Duodenal mucosa (tissue), 2 donors: ENCODE measurements at regions not wholly inside any gene's neighbourhood (a gene's known extent, or its start where the extent isn't known, plus 50 kb on each side); places are given as distances from the start of the nearest gene placed in this dataset.

ENCODE experiments used
- H3K27ac ChIP-seq: one replicate; pipeline ENCODE4 v1.7.0; 2013; ENCODE audit warnings: low read depth, low read length
- H3K27me3 ChIP-seq, 2 donors: one replicate each; pipeline ENCODE4 v1.7.0; 2013; ENCODE audit warnings: low read length in 2 of 2, control low read depth in 1 of 2; ENCODE audit not compliant: insufficient read depth in 2 of 2, control insufficient read depth in 1 of 2
- H3K36me3 ChIP-seq, 2 donors: one replicate each; pipeline ENCODE4 v1.7.0; 2013; ENCODE audit warnings: low read length in 2 of 2, control low read depth in 1 of 2; ENCODE audit not compliant: insufficient read depth in 2 of 2, control insufficient read depth in 1 of 2
- H3K4me1 ChIP-seq, 2 donors: one replicate each; pipeline ENCODE4 v1.7.0; 2013; ENCODE audit warnings: low read length in 2 of 2, control low read depth in 1 of 2; ENCODE audit not compliant: insufficient read depth in 2 of 2, control insufficient read depth in 1 of 2
- H3K4me3 ChIP-seq, 2 donors: one replicate each; pipeline ENCODE4 v1.7.0; 2013; ENCODE audit warnings: low read length in 2 of 2, low read depth in 1 of 2
- H3K9ac ChIP-seq, 2 donors: one replicate each; pipeline ENCODE4 v1.7.0; 2013; ENCODE audit warnings: low read length in 2 of 2, low read depth in 1 of 2
- H3K9me3 ChIP-seq, 2 donors: one replicate each; pipeline ENCODE4 v1.7.0; 2013; ENCODE audit warnings: low read length in 2 of 2, control low read depth in 1 of 2; ENCODE audit not compliant: control insufficient read depth in 1 of 2

DNA sequence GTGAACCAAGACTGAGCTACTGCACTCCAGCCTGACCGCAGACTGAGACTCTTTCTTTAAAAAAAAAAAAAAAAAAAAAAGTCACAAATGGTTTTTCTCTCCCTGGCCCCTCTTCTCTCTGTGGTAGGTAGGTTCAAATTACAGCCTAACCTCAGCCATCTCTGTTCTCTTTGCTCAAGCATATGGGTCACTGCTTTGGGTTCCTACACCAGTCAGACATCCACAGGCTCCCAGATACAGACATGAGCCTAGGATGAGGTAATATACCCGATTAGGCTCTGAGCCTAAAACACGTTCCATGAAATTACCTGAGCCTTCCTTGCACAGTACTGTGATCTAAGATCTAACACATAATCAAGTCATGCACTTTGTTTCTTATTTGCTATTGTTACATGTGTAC, 90.5 kb upstream of the JAK1 start:
- H3K27me3 ChIP-seq = no peaks in the 10 kb centered on the region
- no peak overlapping the region for H3K9ac ChIP-seq
- H3K36me3 ChIP-seq = peaks cover 5 to 26% of the 10 kb centered on the region in 2 donors
- no peak overlapping the region for H3K4me3 ChIP-seq
- H3K27ac ChIP-seq = no peak overlapping the region
- no peaks in the 10 kb centered on the region for H3K4me1 ChIP-seq
- no peaks in the 10 kb centered on the region for H3K9me3 ChIP-seq

DNA sequence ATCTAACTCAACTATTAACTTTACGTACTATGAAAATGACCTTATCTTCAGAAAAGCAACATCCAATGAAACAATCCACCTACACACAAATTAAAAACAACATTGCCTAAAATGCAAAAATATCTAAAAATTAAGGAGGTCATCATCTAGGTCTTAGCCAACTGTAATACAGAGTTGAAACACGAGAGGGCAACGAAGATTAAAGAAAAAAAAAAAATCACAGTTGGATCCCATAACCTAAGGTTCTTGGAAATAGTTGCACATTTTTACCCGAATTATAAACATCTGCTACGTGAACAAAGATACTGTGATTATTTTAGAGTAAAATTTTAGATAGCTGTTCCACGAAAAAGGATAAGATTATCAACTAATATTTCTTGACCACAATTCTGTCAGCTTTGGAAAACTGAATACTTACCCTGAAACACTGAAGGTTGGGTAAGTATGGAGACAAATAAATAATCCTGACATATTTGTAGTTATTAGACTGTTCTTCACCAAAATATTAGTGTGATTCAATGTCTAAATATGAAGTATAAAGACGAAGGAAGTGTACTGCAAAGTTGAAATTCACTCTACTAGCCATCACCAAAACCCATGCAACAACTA, 88.0 kb upstream of the AK4 start:
- Histone ChIP-seq H3K9me3 (no peaks in the 10 kb centered on the region), H3K27me3 (no peaks in the 10 kb centered on the region), H3K27ac (no peak overlapping the region), H3K4me3 (no peak overlapping the region), H3K9ac (no peak overlapping the region), H3K36me3 (peaks cover 5 to 26% of the 10 kb centered on the region in 2 donors), H3K4me1 (peaks cover 0 to 4% of the 10 kb centered on the region in 2 donors)

DNA sequence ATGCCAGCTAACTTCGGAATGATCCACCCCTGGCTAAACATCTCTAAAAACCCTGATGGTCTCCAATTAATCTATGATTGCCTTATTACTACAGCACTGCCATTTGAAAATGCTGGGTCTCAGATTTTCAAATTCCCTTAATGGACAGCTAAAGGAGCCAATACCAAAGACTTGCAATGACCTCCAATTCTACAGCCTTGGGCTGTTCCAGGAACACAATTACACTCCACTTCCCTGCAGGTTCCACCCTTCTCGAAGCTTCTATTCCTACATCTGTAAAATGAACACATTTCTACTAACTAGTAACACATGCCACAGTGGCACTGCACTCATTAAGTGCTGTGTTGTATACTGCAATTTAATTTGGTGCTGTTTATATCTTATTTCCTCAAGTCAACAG, 85.7 kb upstream of the AK4 start:
- H3K9me3 ChIP-seq = no peaks in the 10 kb centered on the region
- H3K4me3 ChIP-seq = no peak overlapping the region
- no peak overlapping the region for H3K27ac ChIP-seq
- H3K4me1 ChIP-seq = peaks cover 9 to 14% of the 10 kb centered on the region in 2 donors
- no peak overlapping the region for H3K9ac ChIP-seq
- no peaks in the 10 kb centered on the region for H3K27me3 ChIP-seq
- peaks cover 0 to 9% of the 10 kb centered on the region in 2 donors for H3K36me3 ChIP-seq

DNA sequence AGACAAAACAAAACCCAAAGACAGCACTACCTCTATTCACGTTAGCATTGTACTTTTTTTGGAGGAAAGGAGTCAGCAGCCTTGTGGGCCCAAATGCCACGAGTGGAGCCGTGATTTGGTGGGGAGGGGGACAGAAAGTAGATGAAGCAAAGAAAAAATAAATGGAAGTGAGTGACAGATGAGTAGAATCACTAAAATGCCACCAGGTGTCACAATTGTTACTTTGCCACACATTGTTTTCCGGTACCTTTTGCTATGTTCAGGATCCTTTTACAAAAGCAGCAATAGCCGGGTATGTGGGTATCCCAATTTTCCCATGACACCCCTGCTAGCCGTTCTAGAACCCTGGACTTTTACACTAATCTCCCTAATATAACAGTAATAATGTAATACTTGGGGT, 85.0 kb upstream of the AK4 start:
- Histone ChIP-seq H3K27me3 (no peaks in the 10 kb centered on the region), H3K27ac (no peak overlapping the region), H3K9me3 (no peaks in the 10 kb centered on the region), H3K9ac (no peak overlapping the region), H3K4me1 (peaks cover 9 to 14% of the 10 kb centered on the region in 2 donors), H3K4me3 (no peak overlapping the region), H3K36me3 (peaks cover 0 to 4% of the 10 kb centered on the region in 2 donors)

DNA sequence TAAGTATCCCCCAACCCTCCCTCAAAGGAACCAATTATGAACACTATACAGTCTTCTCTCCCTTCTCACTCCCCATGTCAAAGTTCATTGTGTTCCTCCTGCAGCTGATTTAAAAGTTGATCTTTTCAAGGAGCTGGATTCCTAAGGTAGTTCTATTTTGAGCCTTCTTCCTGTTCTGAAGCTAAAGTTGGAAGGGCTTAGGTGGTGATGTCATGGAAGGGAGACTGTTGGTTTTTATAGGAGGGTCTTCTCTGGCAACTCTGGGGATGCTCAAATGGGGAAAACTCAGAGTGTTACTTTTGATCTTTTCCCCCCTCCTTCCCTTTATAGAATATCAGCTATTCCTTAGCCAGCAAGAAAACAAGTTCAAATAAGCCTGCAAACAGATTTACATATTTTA, 83.0 kb upstream of the AK4 start:
- Histone ChIP-seq H3K27me3 (no peaks in the 10 kb centered on the region), H3K27ac (no peak overlapping the region), H3K9ac (no peak overlapping the region), H3K9me3 (no peaks in the 10 kb centered on the region), H3K4me3 (peak overlapping the region in 1 of 2 donors; percentile 25), H3K36me3 (no peaks in the 10 kb centered on the region), H3K4me1 (peaks cover 13 to 23% of the 10 kb centered on the region in 2 donors)

DNA sequence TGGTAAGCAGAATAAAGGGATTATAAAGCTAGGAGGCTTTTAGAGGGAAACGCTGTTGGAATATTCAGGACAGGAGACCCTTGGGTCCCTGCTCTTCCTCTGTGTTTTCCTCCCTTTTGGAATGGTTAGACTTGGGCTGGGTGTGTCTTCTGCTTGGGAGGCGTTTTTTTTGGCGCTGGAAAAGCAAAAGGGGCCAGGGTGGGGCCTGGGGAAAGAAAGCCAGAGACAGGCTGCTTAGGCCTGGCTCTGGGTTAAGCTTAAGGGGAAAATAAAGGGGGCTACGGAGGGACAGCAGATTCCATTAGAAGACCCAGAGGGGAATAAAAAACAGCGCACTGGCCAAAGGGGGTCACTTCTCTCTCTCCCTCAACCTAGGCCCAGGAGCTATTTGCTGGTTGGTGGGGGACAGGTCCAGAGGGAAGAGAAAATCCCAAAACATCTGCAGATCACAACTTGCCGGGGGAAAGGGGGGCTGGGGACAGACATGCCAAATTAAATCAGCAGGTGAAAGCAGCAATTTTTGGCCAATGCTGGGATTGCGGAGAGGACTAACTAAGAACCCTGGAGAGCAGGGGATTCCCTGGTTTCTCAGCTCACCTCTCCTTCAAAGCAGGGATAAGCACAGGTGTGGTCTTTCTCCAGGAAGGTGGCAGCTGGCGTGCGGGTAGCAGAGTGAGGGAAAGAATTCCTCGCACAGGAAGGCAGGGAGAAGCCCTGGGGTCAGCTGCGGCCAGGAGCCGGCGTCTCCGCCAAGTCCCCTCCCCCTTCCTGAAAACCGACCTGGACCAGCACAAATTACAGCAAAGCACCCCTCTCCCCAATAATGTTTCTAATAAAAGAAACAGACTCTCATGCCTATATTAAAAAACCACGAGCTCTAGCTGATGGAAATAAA, 82.2 kb upstream of the AK4 start:
- Histone ChIP-seq H3K36me3 (no peaks in the 10 kb centered on the region), H3K9me3 (no peaks in the 10 kb centered on the region), H3K4me1 (peaks cover 13 to 23% of the 10 kb centered on the region in 2 donors), H3K4me3 (peak overlapping the region; percentile 82 to 94), H3K27me3 (no peaks in the 10 kb centered on the region), H3K9ac (peak overlapping the region; percentile 33 to 58), H3K27ac (peak overlapping the region; percentile 95)

DNA sequence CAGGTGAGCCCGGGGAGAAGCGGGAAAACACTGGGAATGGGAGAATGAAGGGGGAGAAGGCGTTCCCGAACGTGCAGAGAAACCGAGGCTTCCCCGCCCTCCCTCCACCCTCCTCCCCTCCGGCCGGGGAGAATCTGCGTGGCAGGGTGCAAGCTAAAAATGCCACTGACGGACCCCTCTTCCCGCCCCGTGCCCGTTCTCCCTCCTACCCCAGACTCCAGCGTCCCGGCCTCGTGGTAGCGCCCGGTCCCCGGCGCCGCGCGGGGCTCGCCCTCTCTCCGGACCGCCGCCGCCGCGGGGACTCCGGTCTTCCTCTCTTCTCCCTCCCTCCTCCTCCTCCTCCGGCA, 81.6 kb upstream of the AK4 start:
- Histone ChIP-seq H3K27ac (peak overlapping the region; percentile 95), H3K4me3 (peak overlapping the region; percentile 82 to 94), H3K36me3 (no peaks in the 10 kb centered on the region), H3K4me1 (peaks cover 13 to 23% of the 10 kb centered on the region in 2 donors), H3K9ac (peak overlapping the region; percentile 33 to 58), H3K27me3 (no peaks in the 10 kb centered on the region), H3K9me3 (no peaks in the 10 kb centered on the region)

DNA sequence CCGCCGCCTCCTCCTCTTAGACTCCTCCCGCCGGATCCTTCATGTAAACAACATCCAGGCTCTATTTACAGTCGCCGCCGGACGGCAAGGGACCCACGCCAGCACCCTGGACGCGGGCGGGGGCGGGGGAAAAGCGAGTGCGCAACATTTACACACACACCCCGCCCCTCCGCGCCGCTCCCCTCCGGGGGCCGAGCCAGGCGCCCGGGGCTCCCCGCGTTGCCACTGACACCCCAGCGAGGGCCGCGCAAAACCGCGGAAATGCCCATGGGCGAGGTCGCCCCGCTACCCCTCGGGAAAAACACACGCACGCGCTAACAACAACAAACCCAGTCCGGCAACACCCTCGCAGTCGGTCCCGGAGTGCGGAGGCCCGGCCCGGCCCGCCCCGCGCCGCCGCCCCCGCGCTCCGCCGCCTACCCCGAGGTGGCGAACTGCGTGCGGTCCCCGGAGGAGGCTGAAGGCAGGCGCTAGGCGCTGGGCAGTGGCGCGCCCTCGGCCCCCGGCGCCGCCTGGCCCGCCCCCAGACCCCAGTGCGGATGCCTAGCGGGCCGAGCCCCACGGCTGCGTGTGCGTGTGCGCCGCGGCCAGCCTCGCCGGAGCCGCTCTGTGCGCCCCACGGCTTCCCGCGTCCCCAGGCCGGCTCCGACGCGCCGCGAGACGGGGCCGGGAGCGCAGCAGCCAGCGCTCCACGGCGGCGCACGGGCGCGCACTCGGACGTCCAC, 81.1 kb upstream of the AK4 start:
- Histone ChIP-seq H3K36me3 (no peaks in the 10 kb centered on the region), H3K27me3 (no peaks in the 10 kb centered on the region), H3K4me1 (peaks cover 13 to 23% of the 10 kb centered on the region in 2 donors), H3K27ac (peak overlapping the region; percentile 95), H3K9ac (peak overlapping the region; percentile 33 to 58), H3K9me3 (no peaks in the 10 kb centered on the region), H3K4me3 (peak overlapping the region; percentile 82 to 94)

DNA sequence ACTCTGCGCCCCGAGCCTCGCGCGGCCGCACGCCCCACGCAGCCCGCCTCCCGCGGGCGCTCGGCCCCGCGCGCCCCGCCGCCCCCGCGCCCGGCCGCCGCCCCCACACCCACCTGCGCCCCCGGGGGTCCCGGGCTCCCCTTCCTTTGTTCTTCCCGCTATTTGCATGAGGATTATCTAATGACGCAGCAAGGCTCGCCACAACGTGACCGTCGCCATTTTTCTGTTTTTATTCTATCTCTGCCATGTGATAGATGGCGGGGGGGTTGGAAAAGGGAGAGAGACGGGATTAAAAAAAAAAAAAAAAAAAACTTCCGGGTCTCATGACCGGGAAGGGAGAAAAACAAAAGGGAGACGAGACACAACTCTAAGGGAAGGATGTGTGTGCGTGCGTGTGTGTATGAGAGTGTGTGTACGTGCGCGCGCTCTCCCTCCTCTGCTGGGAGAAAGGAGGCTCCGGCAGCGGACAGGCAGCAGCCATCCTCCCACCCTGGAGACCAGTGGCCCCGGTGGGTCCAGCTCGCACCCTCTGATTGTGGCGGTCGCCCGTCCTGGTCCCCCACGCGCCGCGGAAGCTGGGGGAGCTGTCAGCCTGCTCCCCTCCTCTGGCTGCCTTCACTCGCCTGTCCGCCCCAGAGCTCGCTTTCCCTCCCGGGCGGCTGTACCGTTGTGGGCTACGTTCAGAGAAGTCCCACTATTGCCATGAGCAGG, 80.4 kb upstream of the AK4 start:
- Histone ChIP-seq H3K36me3 (no peaks in the 10 kb centered on the region), H3K9ac (peak overlapping the region; percentile 80 to 94), H3K9me3 (no peaks in the 10 kb centered on the region), H3K27me3 (no peaks in the 10 kb centered on the region), H3K4me1 (peaks cover 13 to 23% of the 10 kb centered on the region in 2 donors), H3K4me3 (peak overlapping the region; percentile 86 to 94), H3K27ac (peak overlapping the region; percentile 96)
